IPS-20b (cell line): ENCODE measurements at regions not wholly inside any gene's neighbourhood (a gene's known extent, or its start where the extent isn't known, plus 50 kb on each side); places are given as distances from the start of the nearest gene placed in this dataset.
"Not testable (repeated sequence)": the region's sequence is repeated elsewhere in the genome, so short reads cannot be mapped to it uniquely, and the experiment has no call there.

Source experiments
- H3K27ac ChIP-seq: one replicate; pipeline ENCODE4 v1.5.1; 2013; ENCODE audit warnings: low read length
- H3K27me3 ChIP-seq: 2 replicates; pipeline ENCODE4 v1.6.1; 2013; ENCODE audit warnings: mild to moderate bottlenecking, low read length, inconsistent platforms; ENCODE audit not compliant: insufficient read depth
- H3K36me3 ChIP-seq: 2 replicates; pipeline ENCODE4 v1.6.1; 2013; ENCODE audit warnings: low read depth, mild to moderate bottlenecking, inconsistent platforms, low read length, moderate library complexity; ENCODE audit not compliant: insufficient read depth
- H3K4me1 ChIP-seq: 2 replicates; pipeline ENCODE4 v1.6.1; 2013; ENCODE audit warnings: mild to moderate bottlenecking, control low read depth, inconsistent platforms, low read length, moderate library complexity; ENCODE audit not compliant: insufficient read depth
- H3K4me3 ChIP-seq: 2 replicates; pipeline ENCODE4 v1.5.1; 2013; ENCODE audit warnings: mild to moderate bottlenecking, low read length, inconsistent platforms
- H3K9ac ChIP-seq: 2 replicates; pipeline ENCODE4 v1.6.1; 2013; ENCODE audit warnings: low read depth, mild to moderate bottlenecking, inconsistent platforms, low read length, moderate library complexity
- H3K9me3 ChIP-seq: 2 replicates; pipeline ENCODE4 v1.6.1; 2013; ENCODE audit warnings: mild to moderate bottlenecking, low read depth, low read length, inconsistent platforms; ENCODE audit not compliant: insufficient read depth

DNA sequence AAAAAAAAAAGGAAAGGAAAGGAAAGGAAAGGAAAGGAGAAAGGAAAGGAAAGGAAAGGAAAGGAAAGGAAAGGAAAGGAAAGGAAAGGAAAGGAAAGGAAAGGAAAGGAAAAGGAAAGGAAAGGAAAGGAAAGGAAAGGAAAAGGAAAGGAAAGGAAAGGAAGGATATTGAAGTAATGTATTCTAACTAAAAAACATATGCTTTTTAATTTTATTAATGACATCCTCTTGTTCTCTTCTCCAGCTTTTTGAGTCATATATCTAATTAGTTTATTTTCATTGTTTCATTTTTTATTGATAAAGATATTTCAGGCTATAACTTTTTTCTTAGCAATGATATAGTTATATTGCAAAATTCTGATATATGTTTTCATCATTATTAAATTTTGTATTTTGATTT is 585.8 kb upstream of the ARID1B start:
- H3K9me3 ChIP-seq, H3K9ac ChIP-seq, H3K4me3 ChIP-seq, H3K4me1 ChIP-seq, H3K36me3 ChIP-seq, H3K27me3 ChIP-seq, H3K27ac ChIP-seq: not testable (repeated sequence)

DNA sequence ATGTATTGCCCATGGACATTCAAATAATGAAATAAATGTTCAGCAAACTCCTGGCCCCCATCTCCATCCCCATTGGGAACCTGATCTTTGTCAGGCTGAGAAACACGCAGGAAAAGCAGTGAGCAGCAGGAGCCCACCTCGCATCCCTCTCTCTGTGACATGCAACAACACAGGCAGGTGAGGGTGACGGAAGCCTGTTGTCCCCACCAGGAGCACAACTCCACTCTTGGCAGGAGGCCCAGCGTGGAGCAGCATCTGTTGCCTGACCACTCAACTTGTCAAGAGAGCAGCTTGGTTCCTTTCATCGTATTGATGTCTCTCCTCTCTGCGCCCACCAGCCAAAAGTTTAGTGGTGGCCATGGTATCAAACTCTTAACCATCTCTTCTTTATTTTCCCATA is 586.9 kb upstream of the ARID1B start:
- Histone ChIP-seq H3K27ac (no peak overlapping the region), H3K36me3 (no peaks in the 10 kb centered on the region), H3K9me3 (no peaks in the 10 kb centered on the region), H3K4me3 (no peak overlapping the region), H3K27me3 (no peaks in the 10 kb centered on the region), H3K4me1 (no peaks in the 10 kb centered on the region), H3K9ac (no peak overlapping the region)

DNA sequence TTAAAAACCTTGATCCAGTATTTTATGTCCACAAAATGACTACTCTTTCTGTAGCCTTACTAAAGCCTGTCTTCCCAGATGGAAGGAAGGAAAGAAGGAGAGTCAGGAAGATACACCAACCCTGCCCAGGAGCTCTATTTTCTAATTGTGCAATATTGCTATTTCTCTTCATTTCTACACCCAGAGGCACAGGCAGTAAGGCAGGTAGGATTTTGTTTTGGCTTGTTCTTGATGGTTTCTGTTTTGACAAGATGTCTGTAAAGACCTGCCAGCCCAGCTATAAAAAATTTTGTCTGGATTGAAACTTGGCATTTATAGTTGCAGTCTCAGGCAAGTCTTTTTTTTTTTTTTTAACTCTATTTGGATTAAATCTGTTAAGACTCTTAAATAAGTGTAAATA is 587.5 kb upstream of the ARID1B start:
- Histone ChIP-seq H3K4me3 (no peak overlapping the region), H3K27ac (no peak overlapping the region), H3K9ac (no peak overlapping the region), H3K9me3 (no peaks in the 10 kb centered on the region), H3K4me1 (no peaks in the 10 kb centered on the region), H3K27me3 (no peaks in the 10 kb centered on the region), H3K36me3 (no peaks in the 10 kb centered on the region)

DNA sequence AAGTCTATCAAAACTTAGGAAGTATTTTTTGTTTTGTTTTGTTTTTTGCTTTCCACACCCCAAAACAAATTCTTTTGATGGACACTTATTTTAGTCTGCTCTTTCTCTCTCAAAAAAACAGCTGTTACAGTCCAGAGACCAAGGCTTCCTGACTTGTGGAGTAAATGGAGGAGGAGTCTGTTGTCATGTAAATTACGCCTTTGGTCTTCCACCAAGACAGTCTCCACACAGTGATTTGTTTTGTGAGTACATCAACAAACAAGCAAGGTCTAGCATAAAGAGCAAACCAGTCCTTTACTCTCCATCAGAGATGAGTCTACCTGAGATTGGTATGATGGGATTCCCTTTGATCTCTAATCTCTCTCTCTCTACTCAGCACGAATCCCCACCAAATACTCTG is 588.0 kb upstream of the ARID1B start:
- Histone ChIP-seq H3K27me3 (no peaks in the 10 kb centered on the region), H3K36me3 (no peaks in the 10 kb centered on the region), H3K4me1 (no peaks in the 10 kb centered on the region), H3K4me3 (no peak overlapping the region), H3K27ac (no peak overlapping the region), H3K9me3 (no peaks in the 10 kb centered on the region), H3K9ac (no peak overlapping the region)

DNA sequence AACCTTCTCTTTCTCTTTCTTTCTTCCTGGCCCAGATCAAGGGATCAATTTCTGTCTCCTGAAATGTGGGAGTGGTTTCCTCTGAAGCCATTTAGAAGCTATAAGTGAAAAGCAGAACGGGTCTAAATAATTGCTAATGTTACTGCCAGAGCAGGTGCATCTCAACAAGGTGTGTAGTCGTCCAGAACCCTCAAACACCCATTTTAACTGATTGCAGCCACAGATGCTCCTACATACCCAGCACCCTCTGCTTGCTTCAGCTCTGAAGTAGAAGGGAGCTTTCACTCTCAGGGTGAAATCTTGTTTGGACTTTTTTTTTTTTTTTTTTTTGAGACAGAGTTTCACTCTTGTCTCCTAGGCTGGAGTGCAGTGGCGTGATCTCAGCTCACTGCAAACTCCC is 592.1 kb upstream of the ARID1B start:
- Histone ChIP-seq H3K9me3 (no peaks in the 10 kb centered on the region), H3K4me1 (no peaks in the 10 kb centered on the region), H3K27ac (no peak overlapping the region), H3K9ac (no peak overlapping the region), H3K4me3 (no peak overlapping the region), H3K36me3 (no peaks in the 10 kb centered on the region), H3K27me3 (no peaks in the 10 kb centered on the region)

DNA sequence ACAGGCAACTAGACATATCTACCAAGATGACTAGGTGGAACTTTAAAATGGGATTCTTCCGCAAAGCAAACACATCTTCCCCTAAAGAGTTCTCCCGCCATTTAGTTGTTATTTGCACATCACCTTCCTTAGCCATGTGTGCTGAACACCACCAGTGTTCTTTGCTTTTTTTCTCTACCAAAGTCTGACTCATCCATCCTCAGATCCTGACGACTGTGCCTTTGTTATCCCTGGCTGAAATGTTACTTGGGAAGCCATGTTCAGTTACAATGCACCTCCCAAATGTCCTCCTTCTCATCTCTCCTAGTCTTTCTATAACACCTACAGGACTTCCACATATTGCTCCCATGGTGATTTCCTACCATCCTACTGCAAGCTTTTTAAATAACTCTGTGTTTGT is 593.5 kb upstream of the ARID1B start:
- no peak overlapping the region for H3K4me3 ChIP-seq
- H3K9me3 ChIP-seq, result no peaks in the 10 kb centered on the region
- H3K9ac ChIP-seq, result no peak overlapping the region
- H3K27ac ChIP-seq, result no peak overlapping the region
- no peaks in the 10 kb centered on the region for H3K4me1 ChIP-seq
- no peaks in the 10 kb centered on the region for H3K27me3 ChIP-seq
- no peaks in the 10 kb centered on the region for H3K36me3 ChIP-seq

DNA sequence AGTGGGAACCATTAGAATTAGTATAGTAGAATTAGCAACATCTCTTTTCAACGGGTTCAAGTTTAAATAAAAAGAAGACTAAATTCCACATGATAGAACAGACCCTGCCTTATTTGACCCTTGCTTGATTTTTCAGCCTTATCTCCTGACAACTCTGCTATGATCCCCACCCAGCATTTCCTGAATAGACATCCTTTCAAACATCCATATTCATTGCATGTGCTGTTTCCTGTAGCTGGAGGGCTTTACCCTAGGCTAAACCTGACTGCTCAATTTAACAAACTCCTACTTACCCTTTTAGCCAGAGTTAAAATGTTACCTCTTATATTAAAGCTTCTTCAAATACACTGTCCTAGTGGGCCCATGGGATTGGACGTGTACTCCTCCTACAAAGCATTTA is 594.8 kb upstream of the ARID1B start:
- Histone ChIP-seq H3K9ac (no peak overlapping the region), H3K27me3 (no peaks in the 10 kb centered on the region), H3K9me3 (no peaks in the 10 kb centered on the region), H3K4me1 (no peaks in the 10 kb centered on the region), H3K36me3 (no peaks in the 10 kb centered on the region), H3K27ac (no peak overlapping the region), H3K4me3 (no peak overlapping the region)

DNA sequence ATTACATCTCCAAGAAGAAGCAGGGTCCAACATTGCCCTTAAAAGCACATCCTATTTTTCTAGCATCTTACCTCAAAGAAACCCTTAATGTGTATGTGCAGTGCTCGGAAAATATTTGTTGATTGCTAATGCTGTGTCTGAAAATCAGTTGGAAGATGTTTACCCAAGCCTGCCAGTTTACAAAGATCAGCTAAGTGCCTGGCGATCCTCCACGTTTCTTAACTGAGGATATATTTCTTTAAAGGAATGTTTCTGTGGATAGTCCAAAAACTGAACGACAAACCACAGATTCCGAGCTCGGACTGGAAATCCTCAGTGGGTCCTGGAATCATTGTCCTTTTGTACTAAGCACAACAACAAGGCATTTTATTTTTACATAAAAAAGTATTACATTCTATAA is 595.7 kb upstream of the ARID1B start:
- no peaks in the 10 kb centered on the region for H3K27me3 ChIP-seq
- H3K36me3 ChIP-seq, result no peaks in the 10 kb centered on the region
- H3K4me3 ChIP-seq, result no peak overlapping the region
- no peak overlapping the region for H3K9ac ChIP-seq
- H3K27ac ChIP-seq, result no peak overlapping the region
- H3K9me3 ChIP-seq, result no peaks in the 10 kb centered on the region
- H3K4me1 ChIP-seq, result peaks cover 3% of the 10 kb centered on the region; the same call in 1 of the 2 replicates

DNA sequence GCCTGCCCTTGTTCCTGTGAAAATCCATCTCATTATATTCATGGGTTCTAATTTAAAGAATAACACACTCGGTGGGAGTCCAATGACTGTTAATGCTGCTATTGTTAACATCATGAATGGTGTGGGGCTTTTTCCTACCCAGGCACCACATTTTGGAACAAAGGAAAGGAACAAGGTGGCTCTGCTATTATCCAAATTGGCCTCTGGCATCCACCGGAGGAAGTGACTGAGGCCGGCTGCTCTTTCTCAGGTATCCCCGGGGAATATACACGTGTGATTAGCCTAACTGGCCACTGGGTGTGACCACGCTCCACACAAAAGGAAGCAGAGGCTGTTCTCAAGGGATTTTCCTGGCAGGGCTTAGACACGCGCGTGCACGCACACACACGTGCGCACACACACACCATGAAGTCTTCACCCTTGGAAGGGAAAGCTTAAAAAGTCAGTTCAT is 601.2 kb upstream of the ARID1B start:
- Histone ChIP-seq H3K27me3 (no peaks in the 10 kb centered on the region), H3K9me3 (no peaks in the 10 kb centered on the region), H3K36me3 (no peaks in the 10 kb centered on the region), H3K27ac (no peak overlapping the region), H3K9ac (no peak overlapping the region), H3K4me3 (no peak overlapping the region), H3K4me1 (peaks cover 15% of the 10 kb centered on the region; the same call in 1 of the 2 replicates)

DNA sequence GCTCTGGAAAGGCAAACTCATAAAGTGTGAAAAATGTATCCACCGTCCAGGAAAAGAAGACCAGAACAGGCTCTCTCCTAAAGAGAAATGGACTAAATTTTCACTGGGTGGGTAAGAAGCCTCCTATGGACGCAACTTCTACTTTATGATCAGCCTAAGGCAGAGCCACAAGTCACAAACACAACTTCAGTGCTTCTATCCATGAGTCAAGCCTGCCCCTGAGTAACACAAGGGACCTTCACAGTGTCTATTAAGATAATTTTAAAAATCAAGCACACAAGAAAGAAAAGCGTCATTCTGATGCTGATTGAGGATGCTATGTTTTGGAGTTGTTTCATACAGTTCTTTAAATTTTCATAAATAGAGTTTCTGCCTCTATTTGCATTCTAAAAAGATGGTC is 601.7 kb upstream of the ARID1B start:
- Histone ChIP-seq H3K4me3 (no peak overlapping the region), H3K9ac (no peak overlapping the region), H3K9me3 (no peaks in the 10 kb centered on the region), H3K27ac (no peak overlapping the region), H3K4me1 (peaks cover 15% of the 10 kb centered on the region; the same call in 1 of the 2 replicates), H3K27me3 (no peaks in the 10 kb centered on the region), H3K36me3 (no peaks in the 10 kb centered on the region)

DNA sequence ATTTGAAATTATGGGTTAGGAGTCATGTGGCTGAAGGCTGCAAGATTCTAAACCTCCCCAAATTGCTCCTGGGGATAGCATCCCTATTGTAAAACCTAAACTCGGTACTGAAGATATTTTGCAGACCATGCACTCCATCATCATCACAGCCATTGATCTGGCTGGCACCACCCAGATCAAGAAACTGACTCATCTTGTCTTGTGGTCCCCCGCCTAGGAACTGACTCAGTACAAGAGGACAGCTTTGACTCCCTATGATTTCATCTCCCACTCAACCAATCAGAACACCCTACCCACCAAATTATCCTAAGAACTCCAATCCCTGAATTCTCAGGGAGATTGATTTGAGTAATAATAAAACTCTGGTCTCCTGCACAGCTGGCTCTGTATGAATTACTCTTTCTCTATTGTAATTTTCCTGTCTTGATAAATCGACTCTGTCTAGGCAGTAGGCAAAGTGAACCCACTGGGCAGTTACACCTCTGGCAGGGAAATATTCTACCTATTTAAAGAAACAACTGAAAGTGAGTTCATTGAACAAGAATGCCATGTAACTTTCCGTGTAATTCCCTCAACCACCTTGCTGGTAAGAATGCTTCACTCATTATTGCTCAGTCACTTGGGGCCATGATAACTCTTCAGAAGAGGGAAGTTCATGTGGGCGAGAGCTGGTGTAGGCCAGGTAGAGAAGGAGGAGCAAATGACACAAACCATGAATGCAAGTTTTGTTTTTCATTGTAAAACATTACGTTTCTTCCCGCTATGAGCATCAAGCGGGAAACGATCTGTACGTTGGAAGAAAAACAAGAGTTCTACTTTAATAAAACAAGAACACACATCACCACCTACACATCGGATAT is 602.9 kb upstream of the ARID1B start:
- peaks cover 15% of the 10 kb centered on the region; the same call in 1 of the 2 replicates for H3K4me1 ChIP-seq
- H3K27ac ChIP-seq, result no peak overlapping the region
- H3K27me3 ChIP-seq, result no peaks in the 10 kb centered on the region
- no peaks in the 10 kb centered on the region for H3K9me3 ChIP-seq
- no peak overlapping the region for H3K4me3 ChIP-seq
- no peaks in the 10 kb centered on the region for H3K36me3 ChIP-seq
- H3K9ac ChIP-seq, result no peak overlapping the region

DNA sequence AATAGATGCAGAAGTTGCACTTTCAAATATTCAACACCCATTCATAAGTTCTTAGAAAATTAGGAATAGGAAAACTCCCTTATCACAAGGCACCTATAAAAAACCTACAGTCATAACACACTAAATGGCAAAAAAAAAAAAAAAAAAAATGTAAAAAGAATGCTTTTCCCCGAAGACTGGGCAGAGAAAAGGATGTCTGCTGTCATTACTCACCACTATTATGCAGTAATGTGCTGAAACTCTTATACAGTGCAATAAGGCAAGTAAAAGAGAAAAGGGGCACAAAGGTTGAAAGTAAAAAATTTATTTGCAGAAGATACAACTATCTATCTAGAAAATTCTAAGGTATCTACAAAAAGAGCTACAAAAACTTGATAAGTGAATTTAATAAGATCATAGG is 607.8 kb upstream of the ARID1B start:
- H3K4me3 ChIP-seq, result no peak overlapping the region
- H3K4me1 ChIP-seq, result peaks cover 6% of the 10 kb centered on the region; the same call in 1 of the 2 replicates
- no peak overlapping the region for H3K27ac ChIP-seq
- H3K27me3 ChIP-seq, result no peaks in the 10 kb centered on the region
- no peak overlapping the region for H3K9ac ChIP-seq
- no peaks in the 10 kb centered on the region for H3K36me3 ChIP-seq
- H3K9me3 ChIP-seq, result no peaks in the 10 kb centered on the region
